HFFc6 (cell line): ENCODE measurements at regions not wholly inside any gene's neighbourhood (a gene's known extent, or its start where the extent isn't known, plus 50 kb on each side); places are given as distances from the start of the nearest gene placed in this dataset.

Experiments used
- DNase-seq: peaks from one replicate; pipeline ENCODE4 v3.0.0-alpha.2; 2018
- H3K27ac Mint-ChIP-seq: 2 replicates; pipeline ENCODE4 v1.8.0; 2020; ENCODE audit warnings: mild to moderate bottlenecking, mixed read lengths
- H3K27me3 Mint-ChIP-seq: 2 replicates; pipeline ENCODE4 v1.8.0; 2021; ENCODE audit warnings: mild to moderate bottlenecking, moderate library complexity, mixed read lengths; ENCODE audit not compliant: insufficient read depth
- H3K36me3 Mint-ChIP-seq: 2 replicates; pipeline ENCODE4 v1.8.0; 2021; ENCODE audit warnings: low read depth, mixed read lengths
- H3K4me1 Mint-ChIP-seq: 2 replicates; pipeline ENCODE4 v1.8.0; 2020; ENCODE audit warnings: low read depth, mixed read lengths
- H3K4me3 Mint-ChIP-seq: 2 replicates; pipeline ENCODE4 v1.8.0; 2020; ENCODE audit warnings: mild to moderate bottlenecking, moderate library complexity, mixed read lengths
- H3K9me3 Mint-ChIP-seq: 2 replicates; pipeline ENCODE4 v1.8.0; 2020; ENCODE audit warnings: mild to moderate bottlenecking, mixed read lengths
- CTCF ChIP-seq: fragments of 200-600 bp; sonication (generic); IDR thresholded peaks from 2 replicates; pipeline ENCODE4 v1.5.0; 2021; ENCODE audit warnings: antibody characterized with exemption, mild to moderate bottlenecking

GRCh38 chr5:93340881-93341280, 240.1 kb downstream of the NR2F1-AS1 start:
- Mint-ChIP-seq H3K9me3 (no peaks in the 10 kb centered on the region; the same call in 1 of the 2 replicates), H3K4me1 (peaks cover 24% of the 10 kb centered on the region), H3K4me3 (no peak overlapping the region), H3K36me3 (0 out of 2 replicates have a peak, but pooled peaks cover 5% of the 10 kb centered on the region), H3K27me3 (no peaks in the 10 kb centered on the region; the same call in 1 of the 2 replicates), H3K27ac (no peak overlapping the region)
- no peak for DNase-seq
- TF ChIP-seq CTCF: no peak

GRCh38 chr5:93337138-93337537, 243.9 kb downstream of the NR2F1-AS1 start:
- DNase-seq: no peak
- no peak for TF ChIP-seq CTCF
- H3K4me3 Mint-ChIP-seq: no peak overlapping the region
- no peaks in the 10 kb centered on the region for H3K27me3 Mint-ChIP-seq
- H3K4me1 Mint-ChIP-seq: peaks cover 18% of the 10 kb centered on the region
- no peaks in the 10 kb centered on the region; the same call in 1 of the 2 replicates for H3K9me3 Mint-ChIP-seq
- 0 out of 2 replicates have a peak, but pooled peaks cover 5% of the 10 kb centered on the region for H3K36me3 Mint-ChIP-seq
- H3K27ac Mint-ChIP-seq: no peak overlapping the region

- TF ChIP-seq CTCF: no peak
- H3K4me3 Mint-ChIP-seq: no peak overlapping the region
- H3K27ac Mint-ChIP-seq: no peak overlapping the region
- no peaks in the 10 kb centered on the region; the same call in 1 of the 2 replicates for H3K9me3 Mint-ChIP-seq
- H3K4me1 Mint-ChIP-seq: peaks cover 18% of the 10 kb centered on the region
- no peak for DNase-seq
- H3K36me3 Mint-ChIP-seq: 0 out of 2 replicates have a peak, but pooled peaks cover 5% of the 10 kb centered on the region
- H3K27me3 Mint-ChIP-seq: no peaks in the 10 kb centered on the region
These were observed 244.5 kb downstream of the NR2F1-AS1 start for GRCh38 chr5:93336330-93337110.

- H3K4me3 Mint-ChIP-seq: no peak overlapping the region
- TF ChIP-seq CTCF: no peak
- no peak for DNase-seq
- no peaks in the 10 kb centered on the region for H3K27me3 Mint-ChIP-seq
- no peak overlapping the region for H3K27ac Mint-ChIP-seq
- no peaks in the 10 kb centered on the region for H3K36me3 Mint-ChIP-seq
- no peaks in the 10 kb centered on the region for H3K9me3 Mint-ChIP-seq
- peaks cover 23% of the 10 kb centered on the region for H3K4me1 Mint-ChIP-seq
These were observed 249.2 kb downstream of the NR2F1-AS1 start for GRCh38 chr5:93331863-93332262.

GRCh38 chr5:93331241-93331640, 249.8 kb downstream of the NR2F1-AS1 start:
- Mint-ChIP-seq H3K27ac (no peak overlapping the region), H3K4me1 (peaks cover 16% of the 10 kb centered on the region), H3K9me3 (no peaks in the 10 kb centered on the region), H3K4me3 (no peak overlapping the region), H3K36me3 (no peaks in the 10 kb centered on the region), H3K27me3 (no peaks in the 10 kb centered on the region)
- no peak for DNase-seq
- TF ChIP-seq CTCF: no peak
